ENCODE measurements at regions not wholly inside any gene's neighbourhood (a gene's known extent, or its start where the extent isn't known, plus 50 kb on each side); places are given as distances from the start of the nearest gene placed in this dataset.

- H3K4me3 ChIP-seq: no peak overlapping the region
- intact Hi-C loops (cut with DNase I; ENCODE audit: low total_unique reads): no loop called here
- no peaks in the 10 kb centered on the region for H3K27me3 ChIP-seq
- H3K4me1 ChIP-seq: no peaks in the 10 kb centered on the region
- DNase-seq (ENCODE audit: low spot score in 2 of 2): no peak
- no peak overlapping the region for H3K27ac ChIP-seq
- no peaks in the 10 kb centered on the region for H3K36me3 ChIP-seq
- no peak for TF ChIP-seq CTCF (IDR thresholded peaks at IDR 0.05)
- no peak for TF ChIP-seq POLR2A (IDR thresholded peaks at IDR 0.05)
- TF ChIP-seq POLR2AphosphoS5 (IDR thresholded peaks at IDR 0.05): no peak
- H3K9me3 ChIP-seq: no peaks in the 10 kb centered on the region
Measured at GRCh38 chr13:107842562-107843180, 372.7 kb downstream of the LIG4 start.

DNA sequence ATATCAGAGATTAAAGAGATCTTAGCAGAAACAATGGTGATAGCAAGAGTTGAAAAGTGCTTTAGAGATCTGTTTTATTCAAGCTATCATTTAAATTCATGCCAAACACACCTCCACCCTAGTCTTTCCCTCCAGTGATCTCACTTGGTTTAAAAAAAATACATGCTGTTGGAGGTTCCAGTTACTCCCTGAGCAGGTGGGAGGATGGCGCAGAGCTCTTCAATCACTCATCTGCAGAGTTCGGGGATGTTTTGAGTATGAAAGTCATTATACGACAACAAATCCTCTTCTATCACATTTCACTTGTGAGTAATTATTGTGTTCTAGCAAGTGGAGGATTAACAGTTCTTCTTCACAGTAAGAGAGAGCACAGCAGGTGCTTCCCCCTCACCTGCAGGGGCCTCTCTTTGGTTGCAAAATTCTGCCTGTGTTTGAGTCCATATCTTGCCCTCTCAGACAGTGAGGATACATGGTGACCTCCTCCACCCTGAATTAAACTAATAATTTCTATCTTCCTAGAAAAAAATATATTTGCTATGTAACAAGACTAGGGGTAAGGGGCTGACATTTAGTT is 376.7 kb downstream of the LIG4 start:
- Histone ChIP-seq H3K27me3 (no peaks in the 10 kb centered on the region), H3K4me3 (no peak overlapping the region), H3K27ac (no peak overlapping the region), H3K36me3 (no peaks in the 10 kb centered on the region), H3K4me1 (no peaks in the 10 kb centered on the region), H3K9me3 (no peaks in the 10 kb centered on the region)
- intact Hi-C loops (cut with DNase I; ENCODE audit: low total_unique reads): no loop called here
- DNase-seq (ENCODE audit: low spot score in 2 of 2): no peak
- no peak for TF ChIP-seq POLR2A (IDR thresholded peaks at IDR 0.05)
- no peak for TF ChIP-seq POLR2AphosphoS5 (IDR thresholded peaks at IDR 0.05)
- TF ChIP-seq CTCF (IDR thresholded peaks at IDR 0.05): no peak

DNA sequence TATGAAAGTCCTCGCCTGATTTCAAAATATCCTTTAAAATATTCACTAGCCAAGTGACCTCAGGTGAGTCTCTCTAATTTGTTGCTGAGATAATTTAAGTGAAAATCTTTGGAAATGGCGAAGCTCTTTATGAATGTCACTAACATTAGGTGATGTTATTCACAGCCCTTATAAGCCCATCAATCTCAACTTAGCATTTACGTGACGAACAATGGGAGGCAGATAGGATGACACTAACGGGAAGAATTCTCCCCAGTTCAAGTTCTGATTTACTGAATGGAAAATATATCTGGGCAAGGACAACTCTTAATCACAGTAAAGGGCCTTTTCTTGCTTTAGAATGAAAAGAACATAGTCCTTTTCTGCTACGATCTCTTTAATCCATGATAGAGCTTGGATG is 378.7 kb downstream of the LIG4 start:
- Histone ChIP-seq H3K9me3 (no peaks in the 10 kb centered on the region), H3K4me3 (no peak overlapping the region), H3K4me1 (no peaks in the 10 kb centered on the region), H3K27ac (no peak overlapping the region), H3K36me3 (no peaks in the 10 kb centered on the region), H3K27me3 (no peaks in the 10 kb centered on the region)
- TF ChIP-seq CTCF (IDR thresholded peaks at IDR 0.05) (no peak), POLR2A (IDR thresholded peaks at IDR 0.05) (no peak), POLR2AphosphoS5 (IDR thresholded peaks at IDR 0.05) (no peak)
- DNase-seq (ENCODE audit: low spot score in 2 of 2): no peak
- intact Hi-C loops (cut with DNase I; ENCODE audit: low total_unique reads): no loop called here

GRCh38 chr13:107835339-107836018 is 379.9 kb downstream of the LIG4 start:
- intact Hi-C loops (cut with DNase I; ENCODE audit: low total_unique reads): no loop called here
- Histone ChIP-seq H3K4me3 (no peak overlapping the region), H3K27me3 (no peaks in the 10 kb centered on the region), H3K27ac (no peak overlapping the region), H3K9me3 (no peaks in the 10 kb centered on the region), H3K4me1 (no peaks in the 10 kb centered on the region), H3K36me3 (no peaks in the 10 kb centered on the region)
- no peak for DNase-seq (ENCODE audit: low spot score in 2 of 2)
- no peak for TF ChIP-seq POLR2AphosphoS5 (IDR thresholded peaks at IDR 0.05)
- no peak for TF ChIP-seq CTCF (IDR thresholded peaks at IDR 0.05)
- TF ChIP-seq POLR2A (IDR thresholded peaks at IDR 0.05): no peak

DNA sequence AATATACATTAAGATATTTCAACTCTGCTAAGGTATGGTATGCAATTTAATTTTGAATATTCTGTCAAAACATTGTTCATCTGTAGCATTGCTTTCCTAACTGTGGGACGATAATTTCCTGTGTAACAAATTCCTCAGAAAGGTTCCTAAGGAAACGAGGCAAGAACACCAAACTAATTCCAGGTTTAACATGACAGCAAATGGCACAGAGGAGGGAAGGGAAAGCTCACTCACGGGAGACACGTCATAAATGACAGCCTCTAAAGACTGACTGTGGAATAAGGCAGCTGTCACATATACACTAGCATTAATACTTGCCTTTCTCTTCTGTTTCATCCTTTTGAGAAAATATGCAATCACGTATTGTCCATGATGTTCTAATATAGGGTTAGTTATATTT is 380.6 kb downstream of the LIG4 start:
- no peaks in the 10 kb centered on the region for H3K4me1 ChIP-seq

More for the DNA sequence above, 380.6 kb downstream of the LIG4 start:
- H3K27ac ChIP-seq: no peak overlapping the region
- TF ChIP-seq CTCF (IDR thresholded peaks at IDR 0.05): no peak
- no peak for TF ChIP-seq POLR2A (IDR thresholded peaks at IDR 0.05)
- TF ChIP-seq POLR2AphosphoS5 (IDR thresholded peaks at IDR 0.05): no peak
- intact Hi-C loops (cut with DNase I; ENCODE audit: low total_unique reads): no loop called here
- no peaks in the 10 kb centered on the region for H3K9me3 ChIP-seq
- no peak overlapping the region for H3K4me3 ChIP-seq
- no peak for DNase-seq (ENCODE audit: low spot score in 2 of 2)
- no peaks in the 10 kb centered on the region for H3K27me3 ChIP-seq
- H3K36me3 ChIP-seq: no peaks in the 10 kb centered on the region

All from breast epithelium (tissue), 4 donors.